SJCRH30 (cell line): ENCODE measurements at regions not wholly inside any gene's neighbourhood (a gene's known extent, or its start where the extent isn't known, plus 50 kb on each side); places are given as distances from the start of the nearest gene placed in this dataset.
A peak's percentile ranks its signal among the peaks of the same experiment; 100 is the strongest.
"Not testable (repeated sequence)": the region's sequence is repeated elsewhere in the genome, so short reads cannot be mapped to it uniquely, and the experiment has no call there.

ENCODE experiments used
- DNase-seq, 2 experiments: peaks; one replicate each; pipeline ENCODE4 v3.0.0-alpha.2; 2015 to 2020
- H3K27ac ChIP-seq: fragments of 250-450 bp; sonication (Bioruptor Pico); 2 replicates; pipeline ENCODE4 v1.5.1; 2020; ENCODE audit warnings: mild to moderate bottlenecking, moderate library complexity
- H3K27me3 ChIP-seq: fragments of 250-450 bp; sonication (Bioruptor Pico); 2 replicates; pipeline ENCODE4 v1.5.1; 2020; ENCODE audit warnings: mild to moderate bottlenecking, moderate library complexity
- H3K36me3 ChIP-seq: fragments of 250-450 bp; sonication (Bioruptor Pico); 2 replicates; pipeline ENCODE4 v1.5.1; 2020; ENCODE audit warnings: mild to moderate bottlenecking, moderate library complexity
- H3K4me1 ChIP-seq: fragments of 250-450 bp; sonication (Bioruptor Pico); 2 replicates; pipeline ENCODE4 v1.5.1; 2020; ENCODE audit warnings: mild to moderate bottlenecking, moderate library complexity
- H3K4me3 ChIP-seq: fragments of 250-450 bp; sonication (Bioruptor Pico); 2 replicates; pipeline ENCODE4 v1.5.1; 2020; ENCODE audit warnings: mild to moderate bottlenecking, moderate library complexity
- H3K9me3 ChIP-seq: fragments of 250-450 bp; sonication (Bioruptor Pico); replicated peaks from 2 replicates; pipeline ENCODE4 v1.5.1; 2020; ENCODE audit warnings: mild to moderate bottlenecking, moderate library complexity

- H3K27me3 ChIP-seq, H3K36me3 ChIP-seq: not testable (repeated sequence)
Observed at GRCh38 chrY:7775436-7775835, 863.9 kb upstream of the AMELY start.

GRCh38 chrY:7771771-7772170, 860.2 kb upstream of the AMELY start:
- Histone ChIP-seq H3K9me3 (no peaks in the 10 kb centered on the region), H3K27ac (no peak overlapping the region), H3K36me3 (no peaks in the 10 kb centered on the region), H3K4me1 (no peaks in the 10 kb centered on the region), H3K27me3 (no peaks in the 10 kb centered on the region), H3K4me3 (no peak overlapping the region)
- DNase-seq = no peak

More at GRCh38 chrY:7775436-7775835, 863.9 kb upstream of the AMELY start:
- DNase-seq, H3K9me3 ChIP-seq, H3K4me3 ChIP-seq, H3K4me1 ChIP-seq, H3K27ac ChIP-seq: not testable (repeated sequence)

GRCh38 chrY:7769790-7770375, 858.3 kb upstream of the AMELY start:
- Histone ChIP-seq H3K4me3 (no peak overlapping the region), H3K27ac (no peak overlapping the region), H3K27me3 (no peaks in the 10 kb centered on the region), H3K9me3 (no peaks in the 10 kb centered on the region), H3K36me3 (no peaks in the 10 kb centered on the region), H3K4me1 (no peaks in the 10 kb centered on the region)
- DNase-seq = no peak

GRCh38 chrY:7768901-7769300, 857.3 kb upstream of the AMELY start:
- DNase-seq = no peak
- no peaks in the 10 kb centered on the region for H3K27me3 ChIP-seq
- no peaks in the 10 kb centered on the region for H3K36me3 ChIP-seq
- H3K9me3 ChIP-seq = no peaks in the 10 kb centered on the region
- no peaks in the 10 kb centered on the region for H3K4me1 ChIP-seq
- no peak overlapping the region for H3K4me3 ChIP-seq
- no peak overlapping the region for H3K27ac ChIP-seq

- H3K9me3 ChIP-seq = no peaks in the 10 kb centered on the region
- H3K4me1 ChIP-seq = no peaks in the 10 kb centered on the region
- H3K4me3 ChIP-seq = no peak overlapping the region
- no peak overlapping the region for H3K27ac ChIP-seq
- no peaks in the 10 kb centered on the region for H3K36me3 ChIP-seq
- no peaks in the 10 kb centered on the region for H3K27me3 ChIP-seq
- no peak for DNase-seq
Observed at GRCh38 chrY:7753711-7754110, 842.2 kb upstream of the AMELY start.

- H3K4me1 ChIP-seq = no peaks in the 10 kb centered on the region
- H3K4me3 ChIP-seq = no peak overlapping the region
- H3K36me3 ChIP-seq = no peaks in the 10 kb centered on the region
- no peak for DNase-seq
- no peaks in the 10 kb centered on the region for H3K9me3 ChIP-seq
- H3K27ac ChIP-seq = no peak overlapping the region
- no peaks in the 10 kb centered on the region for H3K27me3 ChIP-seq
Observed at GRCh38 chrY:7746781-7747180, 835.2 kb upstream of the AMELY start.

GRCh38 chrY:7745581-7745901, 834.0 kb upstream of the AMELY start:
- H3K27me3 ChIP-seq = no peaks in the 10 kb centered on the region
- no peaks in the 10 kb centered on the region for H3K36me3 ChIP-seq
- H3K27ac ChIP-seq = no peak overlapping the region
- no peak for DNase-seq
- H3K9me3 ChIP-seq = no peaks in the 10 kb centered on the region
- H3K4me3 ChIP-seq = no peak overlapping the region
- H3K4me1 ChIP-seq = no peaks in the 10 kb centered on the region

DNA sequence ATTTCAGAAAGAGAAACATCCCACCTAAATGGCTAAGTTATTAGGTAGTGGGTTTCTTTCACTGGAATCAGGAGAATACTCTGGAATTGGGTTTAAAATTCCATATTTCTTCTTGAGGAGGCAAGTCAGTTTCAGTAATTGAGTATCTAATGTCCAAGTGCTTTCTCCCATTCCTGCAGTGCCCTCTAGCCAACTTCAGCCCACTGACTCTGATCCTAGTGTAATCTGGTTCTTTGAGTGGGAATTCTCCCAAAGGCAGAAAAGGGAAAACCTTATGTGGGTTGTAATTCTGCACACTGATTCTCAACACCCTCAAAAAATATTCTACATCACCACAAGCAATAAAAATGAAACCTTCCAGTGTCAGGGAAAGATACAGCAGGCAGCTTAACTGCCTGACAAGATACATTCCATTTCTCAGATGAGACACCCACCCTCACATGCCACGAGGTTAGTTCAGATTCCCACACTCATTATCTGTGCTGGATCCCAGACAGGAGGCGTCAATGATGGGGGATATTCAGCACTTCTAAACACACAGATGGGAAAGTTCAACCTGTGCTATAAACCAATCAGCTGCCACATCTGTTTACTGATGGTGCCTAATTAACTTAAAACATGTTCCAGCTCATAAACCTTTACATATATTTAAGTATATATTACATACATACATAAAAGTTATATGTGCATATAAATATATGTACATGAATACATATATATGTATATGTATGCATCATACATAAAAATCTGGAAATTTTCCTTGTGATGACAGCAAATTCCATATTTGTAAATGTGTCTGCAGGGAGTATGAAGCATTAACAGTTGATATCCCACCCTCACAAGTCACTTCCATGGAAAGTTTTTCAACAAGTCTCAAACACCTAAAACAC, 833.4 kb upstream of the AMELY start:
- Histone ChIP-seq H3K27ac (no peak overlapping the region), H3K4me1 (no peaks in the 10 kb centered on the region), H3K4me3 (no peak overlapping the region), H3K9me3 (no peaks in the 10 kb centered on the region), H3K27me3 (no peaks in the 10 kb centered on the region), H3K36me3 (no peaks in the 10 kb centered on the region)
- DNase-seq = no peak

GRCh38 chrY:7736847-7737365, 825.4 kb upstream of the AMELY start:
- Histone ChIP-seq H3K36me3 (no peaks in the 10 kb centered on the region), H3K4me1 (no peaks in the 10 kb centered on the region), H3K4me3 (no peak overlapping the region), H3K27ac (no peak overlapping the region), H3K9me3 (no peaks in the 10 kb centered on the region), H3K27me3 (no peaks in the 10 kb centered on the region)
- no peak for DNase-seq

DNA sequence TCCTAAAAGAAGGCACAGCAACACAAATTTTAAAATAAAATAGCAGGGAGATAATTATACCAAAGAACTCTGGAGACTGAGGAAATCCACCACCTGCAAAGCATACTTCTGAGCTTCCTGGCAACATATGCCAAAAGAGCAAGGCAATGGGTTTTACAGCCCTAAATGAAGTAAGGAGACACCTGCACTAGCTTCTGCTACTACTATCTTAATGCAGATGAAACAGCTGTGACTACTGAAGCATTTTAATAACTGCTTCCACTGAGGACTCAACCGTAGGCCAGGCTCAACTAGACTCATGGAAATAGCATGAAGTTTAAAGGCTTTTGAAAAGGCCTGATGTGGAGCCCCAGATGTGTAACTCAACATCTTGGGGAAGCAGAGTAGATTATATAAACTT, 820.1 kb upstream of the AMELY start:
- no peaks in the 10 kb centered on the region for H3K4me1 ChIP-seq
- no peaks in the 10 kb centered on the region for H3K27me3 ChIP-seq
- H3K27ac ChIP-seq = no peak overlapping the region
- no peaks in the 10 kb centered on the region for H3K36me3 ChIP-seq
- no peak overlapping the region for H3K4me3 ChIP-seq
- no peak for DNase-seq
- H3K9me3 ChIP-seq = no peaks in the 10 kb centered on the region

DNA sequence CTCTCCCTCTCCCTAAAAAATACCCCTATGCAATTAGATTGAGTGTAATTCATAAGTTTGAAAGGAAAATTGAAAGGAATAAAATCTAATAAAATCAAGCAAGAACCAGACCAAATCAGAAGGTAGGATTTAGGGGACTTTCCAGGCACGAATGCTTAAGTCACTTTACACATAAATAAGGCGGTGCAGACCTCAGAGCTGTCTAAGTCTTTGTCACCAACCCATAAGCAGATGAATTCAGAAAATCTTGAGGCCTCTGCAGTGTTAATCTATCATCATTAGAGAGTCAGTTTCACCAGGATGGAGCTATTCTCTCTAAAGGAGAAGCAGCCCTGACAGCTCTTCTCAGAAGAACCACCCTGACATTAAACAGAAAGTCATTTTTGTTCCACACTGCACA, 819.1 kb upstream of the AMELY start:
- H3K4me1 ChIP-seq = no peaks in the 10 kb centered on the region
- DNase-seq = no peak
- no peaks in the 10 kb centered on the region for H3K9me3 ChIP-seq
- H3K4me3 ChIP-seq = no peak overlapping the region
- no peaks in the 10 kb centered on the region for H3K36me3 ChIP-seq
- no peak overlapping the region for H3K27ac ChIP-seq
- H3K27me3 ChIP-seq = no peaks in the 10 kb centered on the region

- no peak overlapping the region for H3K4me3 ChIP-seq
- H3K9me3 ChIP-seq = no peaks in the 10 kb centered on the region
- DNase-seq = no peak
- H3K27me3 ChIP-seq = no peaks in the 10 kb centered on the region
- no peak overlapping the region for H3K27ac ChIP-seq
- H3K4me1 ChIP-seq = no peaks in the 10 kb centered on the region
- no peaks in the 10 kb centered on the region for H3K36me3 ChIP-seq
Observed at GRCh38 chrY:7730071-7730470, 818.5 kb upstream of the AMELY start.

DNA sequence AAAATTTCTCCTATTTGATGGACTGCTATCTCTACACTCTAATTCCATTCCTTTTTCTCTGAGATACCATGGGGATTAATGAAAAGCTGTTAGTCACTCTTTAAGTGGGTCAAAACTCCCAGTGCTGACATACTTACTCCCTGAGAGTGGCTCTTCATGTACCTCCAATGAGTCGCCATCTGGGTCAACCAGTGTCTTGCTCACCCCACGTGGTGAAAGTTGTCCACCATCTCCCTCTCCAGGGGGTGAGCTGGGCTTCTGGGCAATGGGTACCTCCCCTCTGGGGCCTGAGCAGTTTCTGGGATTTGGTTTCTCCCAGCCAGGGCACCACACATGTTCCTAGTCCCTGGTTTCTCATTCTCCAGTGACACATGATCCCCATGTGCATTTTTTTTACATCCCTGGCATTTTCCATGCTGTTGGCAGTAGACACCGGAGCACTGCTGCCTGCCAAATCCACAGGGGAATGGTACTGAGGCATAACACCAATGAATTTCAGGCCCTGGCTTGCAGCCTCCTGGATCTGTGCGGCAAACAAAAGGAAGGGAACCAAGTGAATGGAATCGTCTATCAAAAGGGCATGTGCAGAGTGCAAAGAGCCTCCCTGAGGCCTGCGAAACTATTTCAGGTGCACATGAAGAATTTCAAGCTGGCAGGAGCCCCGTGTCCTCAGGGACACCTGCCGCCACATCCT, 817.9 kb upstream of the AMELY start:
- Histone ChIP-seq H3K27ac (no peak overlapping the region), H3K4me3 (no peak overlapping the region), H3K36me3 (no peaks in the 10 kb centered on the region), H3K4me1 (no peaks in the 10 kb centered on the region), H3K27me3 (no peaks in the 10 kb centered on the region), H3K9me3 (no peaks in the 10 kb centered on the region)
- peak; percentile 1 to 2 for DNase-seq

DNA sequence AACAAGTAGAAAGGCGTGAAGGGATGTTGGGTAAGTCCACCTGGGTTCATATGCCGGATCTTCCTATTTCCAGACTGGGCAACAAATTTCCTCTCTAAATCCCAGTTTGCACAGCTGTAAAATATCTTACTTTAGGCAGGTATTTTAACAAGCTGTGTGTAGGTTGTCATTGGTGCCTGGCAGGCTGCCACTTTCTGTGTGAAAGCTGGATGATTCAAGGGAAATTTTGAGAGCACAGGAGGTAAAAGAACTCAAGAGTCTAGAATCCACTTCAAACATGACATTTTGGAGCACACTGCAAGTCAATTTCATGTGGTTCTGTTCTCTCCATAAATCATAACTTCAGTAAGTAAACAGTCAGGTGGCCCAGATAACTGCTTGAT, 817.4 kb upstream of the AMELY start:
- H3K36me3 ChIP-seq = no peaks in the 10 kb centered on the region

GRCh38 chrY:7725791-7726460, 814.4 kb upstream of the AMELY start:
- Histone ChIP-seq H3K9me3 (no peaks in the 10 kb centered on the region), H3K4me3 (no peak overlapping the region), H3K27ac (no peak overlapping the region), H3K27me3 (no peaks in the 10 kb centered on the region), H3K36me3 (no peaks in the 10 kb centered on the region), H3K4me1 (no peaks in the 10 kb centered on the region)
- no peak for DNase-seq

More for the DNA sequence above, 817.4 kb upstream of the AMELY start:
- H3K4me1 ChIP-seq = no peaks in the 10 kb centered on the region
- no peaks in the 10 kb centered on the region for H3K9me3 ChIP-seq
- no peak overlapping the region for H3K4me3 ChIP-seq
- no peaks in the 10 kb centered on the region for H3K27me3 ChIP-seq
- H3K27ac ChIP-seq = no peak overlapping the region
- no peak for DNase-seq
